HG03354 (cell line): ENCODE measurements at regions not wholly inside any gene's neighbourhood (a gene's known extent, or its start where the extent isn't known, plus 50 kb on each side); places are given as distances from the start of the nearest gene placed in this dataset.

ENCODE experiments used
- ATAC-seq: cut with Tn5 transposase; IDR thresholded peaks from one replicate; pipeline ENCODE4 v1.9.1; 2021; ENCODE audit warnings: mild to moderate bottlenecking; ENCODE audit not compliant: unreplicated experiment, poor library complexity, severe bottlenecking

DNA sequence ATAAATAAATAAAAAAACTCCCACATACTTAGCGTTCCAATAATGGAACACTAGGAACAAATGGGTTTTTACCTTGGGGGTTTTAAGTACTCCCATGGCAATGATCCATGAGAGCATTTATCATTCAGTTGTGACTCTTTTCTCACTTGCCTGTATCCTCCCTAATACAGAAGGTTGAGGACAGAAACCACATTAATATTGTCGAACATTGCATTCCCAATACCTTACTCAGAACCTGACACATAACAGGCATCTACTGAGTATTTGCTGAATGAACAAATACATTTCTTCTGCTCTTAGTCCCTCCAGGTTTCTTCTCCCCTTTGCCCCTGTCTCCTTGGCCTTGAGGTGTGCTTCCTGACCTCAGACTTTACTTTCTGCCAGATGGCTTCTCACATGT, 175.9 kb downstream of the CEMIP2 start:
- no peak for ATAC-seq

DNA sequence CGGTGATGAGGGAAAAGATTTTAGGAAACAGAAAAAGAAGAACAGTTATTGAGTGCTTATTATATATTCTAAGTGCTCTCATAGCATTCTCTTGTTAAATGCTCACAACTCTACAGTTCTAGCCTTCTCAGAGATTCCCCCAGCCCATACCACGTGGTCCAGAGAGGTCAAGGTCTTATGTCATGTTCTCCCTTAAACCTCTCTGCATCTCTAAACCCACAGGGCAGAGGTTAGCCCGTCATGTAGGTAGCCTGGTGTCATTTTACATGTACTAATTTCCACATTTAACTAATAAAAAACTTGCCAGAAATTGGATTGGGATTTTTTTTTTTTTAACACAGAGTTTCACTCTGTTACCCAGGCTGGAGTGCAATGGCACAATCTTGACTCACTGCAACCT, 178.0 kb downstream of the CEMIP2 start:
- no peak for ATAC-seq

DNA sequence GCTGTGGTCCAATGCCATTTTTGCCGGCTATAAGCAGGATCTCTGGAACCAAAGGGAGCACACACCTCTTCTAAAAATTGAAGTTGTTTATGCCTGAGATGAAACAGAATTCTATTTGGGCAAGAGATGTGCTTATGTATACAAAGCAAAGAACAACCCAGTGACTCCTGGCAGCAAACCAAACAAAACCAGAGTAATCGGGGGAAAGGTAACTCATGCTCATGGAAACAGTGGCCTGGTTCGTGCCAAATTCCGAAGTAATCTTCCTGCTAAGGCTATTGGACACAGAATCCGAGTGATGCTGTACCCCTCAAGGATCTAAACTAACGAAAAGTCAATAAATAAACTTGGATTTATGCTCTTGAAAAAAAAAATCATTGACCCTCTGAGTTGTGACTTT, 178.7 kb downstream of the CEMIP2 start:
- ATAC-seq, result no peak

DNA sequence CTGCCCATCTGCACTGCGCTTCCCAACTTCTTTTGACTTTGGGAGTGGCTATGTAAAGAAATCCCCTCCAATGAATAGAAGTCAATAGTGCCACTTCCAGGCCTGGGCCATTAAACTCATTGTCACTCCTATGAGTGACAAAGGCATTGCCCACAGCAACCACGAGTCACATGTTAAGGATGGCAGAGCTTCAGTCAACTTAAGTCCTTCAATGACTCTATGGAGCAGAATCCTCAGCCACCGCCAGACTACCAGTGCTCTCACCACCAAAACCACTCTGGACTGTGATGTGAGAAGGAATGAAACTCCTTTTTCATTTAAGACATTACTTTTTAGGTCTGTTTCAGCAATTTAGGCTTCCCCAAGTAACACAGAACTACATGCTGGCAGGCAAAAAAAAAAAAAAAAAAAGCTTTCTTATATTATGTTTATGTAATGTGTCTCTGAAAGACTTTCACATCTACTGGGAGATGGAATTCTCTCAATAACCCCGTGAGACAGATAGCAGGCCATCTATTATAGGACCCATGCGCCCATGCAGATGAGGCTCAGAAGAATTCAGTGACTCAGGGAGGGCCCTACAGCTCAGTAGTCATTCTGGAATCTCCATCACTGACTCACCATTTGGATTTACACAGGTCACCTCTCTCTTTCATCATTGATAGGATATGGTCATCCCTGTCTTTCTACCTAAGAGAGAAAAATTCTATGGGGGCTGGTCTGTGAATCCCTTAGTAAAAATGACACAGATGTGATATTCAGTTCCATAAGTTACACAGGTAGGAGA, 180.5 kb downstream of the CEMIP2 start:
- ATAC-seq, result no peak

DNA sequence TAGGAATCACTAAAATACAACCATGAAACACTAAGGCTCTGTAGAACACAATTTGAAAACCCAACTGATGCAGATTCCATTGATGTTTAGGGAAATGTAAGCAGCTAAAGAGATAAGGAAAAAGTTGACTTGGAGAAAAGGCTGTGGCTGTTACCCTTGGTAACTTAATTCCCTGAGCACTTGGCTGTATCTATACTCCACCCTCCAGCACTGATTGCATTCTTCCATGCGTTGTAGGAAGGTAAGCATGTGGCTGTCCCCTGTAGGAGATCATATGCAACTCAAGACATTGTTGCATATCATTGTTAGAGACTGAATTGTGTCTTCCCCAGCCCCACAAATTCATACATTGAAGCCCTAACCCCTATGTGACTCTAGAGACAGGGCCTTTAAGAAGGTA, 184.5 kb downstream of the CEMIP2 start:
- no peak for ATAC-seq

DNA sequence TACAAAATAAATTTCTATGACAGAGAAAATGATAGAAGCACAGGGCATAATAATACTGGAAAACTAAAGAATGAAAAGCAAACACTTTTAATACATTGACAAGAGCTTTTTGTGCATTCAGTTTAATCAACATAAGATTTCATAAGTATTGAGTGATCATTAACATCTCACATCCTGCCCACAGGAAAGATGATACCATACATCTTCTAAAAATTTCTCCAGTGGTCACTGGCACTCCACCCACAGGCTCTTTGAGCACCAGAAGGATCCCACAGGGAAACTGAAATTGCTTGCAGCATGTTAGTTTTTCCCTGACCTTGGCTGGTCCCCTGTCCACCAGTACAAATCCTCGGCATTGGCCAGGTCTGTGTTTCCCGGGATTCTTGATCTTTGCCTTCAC, 186.0 kb downstream of the CEMIP2 start:
- no peak for ATAC-seq

DNA sequence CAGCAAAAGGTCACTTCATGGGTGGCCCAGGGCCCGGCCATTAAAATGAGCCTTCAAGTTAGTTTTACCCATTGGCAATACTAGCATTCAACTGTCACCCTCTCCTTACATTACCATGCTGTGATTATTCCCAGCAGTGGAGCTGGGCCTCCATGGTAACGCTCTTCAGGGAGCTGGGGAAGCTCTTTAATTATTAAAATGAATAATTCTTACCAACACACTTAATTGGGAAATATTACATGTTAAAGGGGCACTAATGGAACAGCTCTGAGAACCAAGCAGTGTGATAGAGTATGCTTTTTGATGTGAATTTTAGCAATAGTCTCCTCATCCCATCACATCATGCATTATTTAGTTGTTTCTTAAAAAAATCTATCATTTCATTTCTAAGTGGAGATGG, 187.2 kb downstream of the CEMIP2 start:
- no peak for ATAC-seq

DNA sequence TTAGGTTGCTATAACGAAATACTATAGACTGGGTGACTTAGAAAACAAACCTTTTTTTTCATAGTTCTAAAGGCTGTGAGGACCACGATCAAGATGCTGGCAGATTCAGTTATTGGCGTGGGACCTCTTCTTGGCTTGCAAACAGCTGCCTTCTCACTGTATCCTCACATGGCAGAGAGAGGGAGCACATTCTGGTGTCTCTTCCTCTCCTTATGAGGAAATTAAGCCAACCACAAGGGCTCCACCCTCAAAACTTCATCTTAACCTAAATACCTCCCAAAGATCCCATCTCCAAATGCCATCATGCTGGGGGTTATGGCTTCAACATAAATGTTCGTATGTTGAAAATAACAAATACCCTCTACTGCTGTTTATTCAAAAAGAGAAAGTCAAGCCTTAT, 197.1 kb downstream of the CEMIP2 start:
- ATAC-seq, result no peak

DNA sequence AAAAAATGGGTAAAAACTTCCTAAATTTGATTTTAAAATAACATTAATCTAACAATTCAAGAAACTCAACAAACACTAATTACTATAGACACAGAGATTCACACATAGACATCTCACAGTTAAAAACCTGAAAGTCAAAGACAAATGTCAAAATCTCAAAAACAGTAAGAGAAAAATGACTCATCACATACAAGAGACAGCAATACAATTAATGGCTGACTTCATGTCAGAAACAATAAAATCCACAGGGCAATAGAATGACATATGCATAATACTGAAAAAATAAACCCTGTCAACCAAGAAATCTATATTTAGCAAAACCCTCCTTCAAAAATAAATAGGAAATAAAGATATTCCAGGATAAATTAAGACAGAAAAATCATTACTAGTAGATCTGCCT, 200.4 kb downstream of the CEMIP2 start:
- no peak for ATAC-seq

DNA sequence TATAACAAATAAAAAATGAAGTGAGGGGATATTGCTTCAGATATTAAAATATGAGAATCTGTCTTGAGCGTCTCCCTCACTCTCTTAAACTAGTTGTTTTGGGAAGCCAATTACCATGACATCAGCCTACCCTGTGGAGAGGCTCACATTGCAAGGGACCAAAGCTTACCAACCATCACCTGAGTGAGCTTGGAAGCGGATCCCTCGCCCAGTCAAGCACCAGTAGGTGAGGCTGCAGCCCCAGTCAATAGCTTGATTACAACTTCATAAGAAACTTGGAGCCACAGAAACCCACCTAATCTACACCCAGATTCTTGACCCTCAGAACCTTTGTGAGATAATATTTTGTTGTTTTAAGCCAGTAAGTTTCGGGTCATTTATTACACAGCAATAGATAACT, 206.2 kb downstream of the CEMIP2 start:
- ATAC-seq, result no peak

DNA sequence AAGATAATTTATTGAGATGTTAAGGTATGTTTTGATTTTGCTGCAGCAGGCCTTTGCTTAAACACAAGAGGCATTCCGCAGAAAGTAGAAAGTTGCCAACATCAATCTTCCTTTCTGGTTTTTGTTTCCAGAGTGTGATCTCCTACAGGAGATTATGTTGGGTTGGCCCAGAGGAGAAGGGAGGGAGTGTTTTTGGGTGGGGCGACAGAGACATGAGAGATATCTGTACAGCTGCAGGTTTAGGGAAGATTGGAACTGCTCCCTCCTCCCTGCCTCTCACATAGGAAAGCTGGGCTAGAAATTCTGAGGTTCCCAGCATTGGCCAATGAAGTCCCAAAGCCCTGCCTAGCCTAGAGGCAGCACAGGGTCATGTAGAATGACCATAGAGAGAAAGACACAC, 211.0 kb downstream of the CEMIP2 start:
- no peak for ATAC-seq

DNA sequence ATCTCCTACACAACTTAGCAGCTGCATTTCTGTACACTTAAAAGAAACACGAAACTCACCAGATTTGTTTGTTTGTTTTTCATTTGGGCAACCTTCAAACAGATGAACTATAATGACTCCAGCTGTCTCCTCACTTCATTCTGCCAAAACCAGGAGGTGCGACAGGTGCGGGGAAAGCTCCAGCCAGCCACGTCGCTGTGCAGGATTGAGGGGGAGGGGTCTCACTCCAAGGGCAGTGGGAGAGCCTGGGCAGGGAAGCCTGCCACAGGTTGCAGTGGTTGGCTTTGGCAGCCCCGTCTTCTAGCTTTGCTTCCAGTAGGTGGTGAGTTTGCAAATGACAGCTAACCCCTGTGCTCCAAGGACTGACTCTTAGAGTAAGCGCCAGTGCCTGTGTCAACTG, 215.8 kb downstream of the CEMIP2 start:
- no peak for ATAC-seq

DNA sequence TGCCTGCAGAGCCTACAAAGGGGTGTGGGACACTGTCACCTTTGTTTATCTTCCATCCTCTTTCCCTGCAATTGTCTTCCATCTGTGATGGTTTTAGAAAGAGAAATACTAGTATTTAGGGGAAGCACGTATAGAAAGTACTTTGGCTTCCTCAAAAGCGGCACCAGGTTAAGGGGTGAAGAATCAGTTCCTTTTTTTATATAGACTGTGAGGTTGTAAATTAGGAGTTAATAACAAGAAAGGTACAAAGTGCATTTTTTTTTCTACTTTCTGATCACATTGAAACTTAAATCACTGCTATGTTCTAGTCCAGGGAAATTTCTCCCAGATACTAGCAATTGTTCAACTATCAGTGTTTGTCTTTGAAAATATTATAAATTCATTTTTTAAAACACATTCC, 219.3 kb downstream of the CEMIP2 start:
- ATAC-seq, result peak; percentile 91

DNA sequence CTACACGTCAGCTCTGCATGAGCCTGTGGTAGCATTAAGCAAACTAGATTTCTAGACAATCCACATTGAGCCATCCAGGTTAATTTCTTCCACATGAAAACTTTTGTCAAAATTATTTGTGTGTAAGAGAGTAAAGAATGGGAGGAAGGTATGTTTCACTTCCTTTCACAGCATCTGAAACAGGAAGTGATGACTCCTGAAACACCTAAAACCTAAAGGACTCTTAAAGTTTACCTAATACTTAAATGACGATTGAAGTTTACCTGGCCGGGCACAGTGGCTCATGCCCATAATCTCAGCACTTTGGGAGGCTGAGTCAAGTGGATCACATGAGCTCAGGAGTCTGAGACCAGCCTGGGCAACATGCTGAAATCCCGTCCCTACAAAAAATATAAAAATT, 223.8 kb downstream of the CEMIP2 start:
- no peak for ATAC-seq

DNA sequence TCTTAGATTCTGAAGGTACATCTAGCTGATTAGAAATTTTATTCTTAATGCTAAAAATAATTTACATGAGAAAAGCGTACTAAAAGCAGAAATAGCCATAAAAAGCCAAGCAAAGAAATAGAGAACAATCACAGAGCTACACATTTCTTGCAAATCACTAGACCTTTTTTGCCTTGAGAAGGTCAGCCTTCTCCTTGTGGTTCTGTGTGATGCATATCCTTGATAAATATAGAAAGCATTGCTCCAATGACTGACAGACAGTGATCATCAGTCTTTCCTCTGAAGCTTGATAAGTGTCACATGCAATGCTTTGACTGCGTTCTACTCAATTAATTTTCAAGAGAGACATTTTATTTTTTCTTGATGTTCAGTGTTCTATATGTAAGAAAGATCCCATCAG, 226.9 kb downstream of the CEMIP2 start:
- no peak for ATAC-seq

DNA sequence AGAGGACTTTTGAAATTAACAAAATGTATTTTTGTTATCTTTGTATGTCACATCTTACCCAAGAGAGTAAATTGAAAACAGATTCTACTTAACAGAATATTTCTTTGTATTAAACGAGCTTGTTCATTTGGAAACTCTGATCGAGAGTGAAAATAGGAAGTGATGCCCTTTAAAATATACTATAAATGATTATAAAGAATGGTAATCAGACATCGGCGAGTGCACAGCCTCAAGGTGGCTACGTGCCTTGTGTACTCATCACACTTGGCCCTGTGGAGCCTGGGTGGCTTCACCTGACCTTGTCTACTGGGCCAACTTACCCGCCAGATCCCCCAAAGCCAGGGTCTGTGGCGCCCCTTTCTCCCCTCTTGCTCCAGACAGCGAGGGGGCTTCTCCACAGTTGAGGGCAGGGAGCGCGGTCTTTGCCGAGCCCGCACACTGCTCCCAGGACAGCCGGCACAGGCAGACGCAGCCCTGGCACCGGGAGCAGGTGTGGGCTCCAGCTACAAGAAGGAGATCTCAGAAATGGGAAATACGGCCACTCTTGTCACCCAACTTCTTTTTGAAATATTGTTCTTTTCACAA, 243.2 kb downstream of the CEMIP2 start:
- ATAC-seq, result no peak

DNA sequence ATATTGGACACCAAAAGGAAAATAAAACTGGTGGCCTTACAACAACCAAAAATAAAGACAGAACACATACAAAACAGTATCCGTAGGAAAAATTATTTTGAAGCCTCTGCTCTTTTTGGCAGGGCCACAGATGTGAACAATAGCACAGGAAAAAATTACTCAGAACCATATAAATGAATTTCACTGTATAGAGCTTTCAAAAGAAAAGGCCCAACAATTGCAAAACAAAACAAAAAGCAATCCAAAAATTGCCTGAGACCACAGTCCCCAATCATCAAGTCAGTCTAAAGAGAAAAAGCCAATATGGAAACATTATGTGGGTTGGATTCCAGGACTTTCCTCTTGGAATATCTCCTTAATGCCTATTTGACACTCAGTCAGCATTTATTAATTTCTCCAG, 243.8 kb downstream of the CEMIP2 start:
- no peak for ATAC-seq

DNA sequence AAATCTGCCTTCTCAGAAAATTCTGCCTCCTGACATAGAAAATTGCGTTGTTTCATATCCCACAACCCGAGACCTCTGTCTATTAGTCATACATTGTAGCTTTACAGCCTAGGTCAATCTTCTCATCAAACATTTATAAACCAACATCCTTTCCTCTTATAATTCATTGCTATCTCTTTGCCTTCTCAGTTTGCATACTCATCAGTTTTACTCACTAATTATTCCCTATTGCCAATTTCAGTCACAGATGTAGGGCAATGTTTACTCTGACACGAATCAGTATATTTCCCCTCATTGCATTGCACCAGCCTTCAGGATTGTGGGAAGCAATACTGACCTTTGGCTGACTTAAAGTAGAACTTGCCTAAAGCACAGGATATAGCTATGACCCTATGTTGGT, 247.2 kb downstream of the CEMIP2 start:
- no peak for ATAC-seq

DNA sequence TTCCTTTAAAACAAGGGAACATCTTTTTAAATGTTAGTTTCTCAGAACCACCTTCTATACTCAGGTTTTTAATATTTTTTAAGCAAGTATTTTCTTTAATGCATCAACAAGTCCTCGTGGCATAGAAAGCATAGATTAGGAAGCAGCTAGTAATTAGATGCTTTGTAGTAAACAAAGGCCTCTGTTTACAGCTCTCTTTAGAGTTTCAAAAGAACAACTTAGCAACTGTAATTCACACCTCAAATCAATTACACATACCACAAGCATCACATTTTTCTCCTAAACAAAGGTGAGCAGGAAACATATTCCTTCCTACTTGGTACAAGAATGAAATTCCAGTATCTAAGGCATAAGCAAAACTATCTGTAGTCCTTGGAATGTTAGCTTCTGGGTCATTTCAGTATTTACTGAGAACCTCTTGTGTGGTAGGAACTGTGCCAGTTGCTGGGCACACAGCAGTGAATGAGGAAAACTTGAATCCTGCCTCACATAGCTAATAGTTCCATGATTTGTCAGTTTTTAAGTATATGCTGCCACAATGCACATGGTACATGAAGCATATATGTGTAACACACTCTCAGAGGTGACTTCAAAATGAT, 249.1 kb downstream of the CEMIP2 start:
- ATAC-seq, result no peak

DNA sequence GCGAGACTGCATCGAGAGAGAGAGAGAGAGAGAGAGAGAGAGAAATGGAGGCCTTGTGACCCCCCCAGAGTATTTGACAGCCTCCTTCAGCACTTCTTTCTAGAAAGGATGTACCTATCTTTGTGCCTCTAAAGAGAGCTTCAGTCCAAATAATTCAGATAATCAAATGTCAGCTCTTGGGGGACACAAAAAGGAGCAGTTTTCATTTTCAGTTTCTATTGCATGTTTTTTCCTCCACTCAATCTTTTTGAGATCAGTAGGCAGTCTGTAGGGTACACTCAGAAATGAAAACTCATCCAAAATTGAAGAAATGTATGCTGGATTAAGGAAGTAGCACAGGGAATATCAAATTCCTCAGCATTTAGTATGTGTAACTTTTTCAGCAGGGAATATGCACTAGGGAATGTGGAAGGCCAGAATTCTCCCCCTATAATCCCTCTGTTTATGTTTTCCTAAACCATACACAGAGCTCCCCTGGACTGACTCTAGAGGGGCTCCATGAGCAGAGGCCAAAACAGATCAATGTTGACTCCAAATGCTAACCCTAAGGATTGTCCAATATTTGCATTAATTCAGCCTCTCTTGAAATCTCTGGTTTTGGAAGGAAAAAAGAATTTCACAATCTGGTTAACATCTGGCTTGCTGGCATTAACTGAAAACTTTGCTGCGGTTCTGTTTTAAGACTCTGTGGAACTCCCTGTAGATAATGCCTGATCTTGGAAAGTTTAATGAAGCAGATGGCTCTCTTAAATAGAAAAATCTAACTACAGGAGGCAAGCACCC, 250.1 kb downstream of the CEMIP2 start:
- ATAC-seq, result no peak

DNA sequence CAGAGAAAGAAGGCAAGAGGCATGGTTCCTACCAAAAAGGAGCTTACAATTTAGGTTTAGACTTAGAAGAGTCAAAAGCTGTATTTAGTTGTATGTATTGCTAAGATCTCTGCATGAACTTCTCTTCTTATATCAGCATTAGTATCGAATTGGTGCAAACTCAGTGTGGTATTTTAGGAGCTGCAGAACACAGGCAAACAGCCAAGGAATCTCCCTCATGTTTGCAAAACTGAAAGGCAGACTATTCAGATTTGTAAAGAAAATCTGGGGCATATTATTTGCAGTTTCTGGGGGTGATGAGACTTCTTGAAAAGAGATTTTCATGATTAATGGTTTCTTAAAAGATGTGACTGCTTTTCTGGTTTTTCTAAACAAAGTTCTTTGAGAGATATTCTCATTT, 252.7 kb downstream of the CEMIP2 start:
- no peak for ATAC-seq
